NCI-H2196 treated with DMSO at 0.1 percent for 48 hours (cell line): ENCODE measurements at regions not wholly inside any gene's neighbourhood (a gene's known extent, or its start where the extent isn't known, plus 50 kb on each side); places are given as distances from the start of the nearest gene placed in this dataset.

Source experiments
- DNase-seq: peaks from one replicate; lab custom pipeline; 2025; ENCODE audit not compliant: unreplicated experiment; lab: John Stamatoyannopoulos, UW

- DNase-seq: no peak
Measured at GRCh38 chr18:73742957-73743356, 404.7 kb downstream of the FBXO15 start.

- DNase-seq: no peak
Measured at GRCh38 chr18:73741946-73742345, 405.7 kb downstream of the FBXO15 start.

GRCh38 chr18:73739098-73739497, 408.5 kb downstream of the FBXO15 start:
- DNase-seq: no peak

GRCh38 chr18:73737990-73738389, 409.6 kb downstream of the FBXO15 start:
- no peak for DNase-seq

- no peak for DNase-seq
Measured at GRCh38 chr18:73735836-73736235, 411.8 kb downstream of the FBXO15 start.

GRCh38 chr18:73733806-73734314, 413.8 kb downstream of the FBXO15 start:
- DNase-seq: no peak

- DNase-seq: no peak
Measured at GRCh38 chr18:73733376-73733775, 414.3 kb downstream of the FBXO15 start.

- DNase-seq: no peak
Measured at GRCh38 chr18:73728657-73729056, 419.0 kb downstream of the FBXO15 start.

GRCh38 chr18:73724958-73725357, 422.7 kb downstream of the FBXO15 start:
- no peak for DNase-seq

GRCh38 chr18:73719611-73720010, 428.0 kb downstream of the FBXO15 start:
- DNase-seq: no peak

GRCh38 chr18:73717570-73717969, 430.1 kb downstream of the FBXO15 start:
- no peak for DNase-seq

GRCh38 chr18:73715210-73715670, 432.4 kb downstream of the FBXO15 start:
- no peak for DNase-seq

- DNase-seq: no peak
Measured at GRCh38 chr18:73714466-73714865, 433.2 kb downstream of the FBXO15 start.

GRCh38 chr18:73711256-73711655, 436.4 kb downstream of the FBXO15 start:
- no peak for DNase-seq

GRCh38 chr18:73708591-73708990, 439.0 kb downstream of the FBXO15 start:
- no peak for DNase-seq

- DNase-seq: no peak
Measured at GRCh38 chr18:73707035-73707434, 440.6 kb downstream of the FBXO15 start.

- DNase-seq: no peak
Measured at GRCh38 chr18:73697353-73697752, 450.3 kb downstream of the FBXO15 start.

GRCh38 chr18:73696698-73697097, 450.9 kb downstream of the FBXO15 start:
- DNase-seq: no peak

- no peak for DNase-seq
Measured at GRCh38 chr18:73696171-73696570, 451.5 kb downstream of the FBXO15 start.

- no peak for DNase-seq
Measured at GRCh38 chr18:73693091-73693490, 454.5 kb downstream of the FBXO15 start.

GRCh38 chr18:73691624-73692023, 456.0 kb downstream of the FBXO15 start:
- no peak for DNase-seq

- DNase-seq: no peak
Measured at GRCh38 chr18:73691118-73691517, 456.5 kb downstream of the FBXO15 start.

- DNase-seq: no peak
Measured at GRCh38 chr18:73690222-73690621, 457.4 kb downstream of the FBXO15 start.
